HG02798 (cell line): ENCODE measurements at regions not wholly inside any gene's neighbourhood (a gene's known extent, or its start where the extent isn't known, plus 50 kb on each side); places are given as distances from the start of the nearest gene placed in this dataset.

Experiments
- ATAC-seq: cut with Tn5 transposase; IDR thresholded peaks from one replicate; pipeline ENCODE4 v1.9.1; 2021; ENCODE audit warnings: mild to moderate bottlenecking; ENCODE audit not compliant: unreplicated experiment, poor library complexity

- no peak for ATAC-seq
Measured at GRCh38 chr4:134425756-134426155, 224.2 kb upstream of the PABPC4L start.

- no peak for ATAC-seq
Measured at GRCh38 chr4:134422776-134423175, 221.2 kb upstream of the PABPC4L start.

GRCh38 chr4:134421734-134422133 lies 220.1 kb upstream of the PABPC4L start:
- ATAC-seq = no peak

- no peak for ATAC-seq
Measured at GRCh38 chr4:134408897-134409296, 207.3 kb upstream of the PABPC4L start.

GRCh38 chr4:134401798-134402197 lies 200.2 kb upstream of the PABPC4L start:
- no peak for ATAC-seq

GRCh38 chr4:134393592-134393991 lies 192.0 kb upstream of the PABPC4L start:
- no peak for ATAC-seq

GRCh38 chr4:134390319-134390718 lies 188.7 kb upstream of the PABPC4L start:
- no peak for ATAC-seq

- ATAC-seq = no peak
Measured at GRCh38 chr4:134388351-134388750, 186.8 kb upstream of the PABPC4L start.

GRCh38 chr4:134382478-134383227 lies 181.1 kb upstream of the PABPC4L start:
- no peak for ATAC-seq

GRCh38 chr4:134375775-134376174 lies 174.2 kb upstream of the PABPC4L start:
- ATAC-seq = no peak

GRCh38 chr4:134365852-134366251 lies 164.3 kb upstream of the PABPC4L start:
- no peak for ATAC-seq

- no peak for ATAC-seq
Measured at GRCh38 chr4:134364928-134365327, 163.3 kb upstream of the PABPC4L start.

GRCh38 chr4:134345244-134345643 lies 143.7 kb upstream of the PABPC4L start:
- ATAC-seq = no peak

GRCh38 chr4:134343656-134344055 lies 142.1 kb upstream of the PABPC4L start:
- no peak for ATAC-seq

GRCh38 chr4:134343081-134343480 lies 141.5 kb upstream of the PABPC4L start:
- ATAC-seq = no peak

GRCh38 chr4:134337574-134337973 lies 136.0 kb upstream of the PABPC4L start:
- no peak for ATAC-seq

GRCh38 chr4:134328741-134329140 lies 127.2 kb upstream of the PABPC4L start:
- no peak for ATAC-seq

GRCh38 chr4:134327274-134328122 lies 125.9 kb upstream of the PABPC4L start:
- no peak for ATAC-seq

GRCh38 chr4:134326866-134327265 lies 125.3 kb upstream of the PABPC4L start:
- ATAC-seq = no peak

GRCh38 chr4:134324179-134324578 lies 122.6 kb upstream of the PABPC4L start:
- no peak for ATAC-seq

GRCh38 chr4:134320048-134320447 lies 118.5 kb upstream of the PABPC4L start:
- ATAC-seq = no peak

- no peak for ATAC-seq
Measured at GRCh38 chr4:134313591-134313990, 112.0 kb upstream of the PABPC4L start.
